ENCODE measurements at regions not wholly inside any gene's neighbourhood (a gene's known extent, or its start where the extent isn't known, plus 50 kb on each side); places are given as distances from the start of the nearest gene placed in this dataset.

- Histone ChIP-seq H3K27me3 (ENCODE audit: control insufficient read depth, insufficient read depth, low read length) (no peaks in the 10 kb centered on the region), H3K4me3 (ENCODE audit: low read depth, low read length) (no peak overlapping the region), H3K9me3 (ENCODE audit: control insufficient read depth, insufficient read depth, low read length) (no peaks in the 10 kb centered on the region), H3K36me3 (ENCODE audit: control insufficient read depth, insufficient read depth, low read length) (no peaks in the 10 kb centered on the region), H3K4me1 (ENCODE audit: control insufficient read depth, insufficient read depth, low read length) (no peaks in the 10 kb centered on the region), H3K27ac (ENCODE audit: low read depth, low read length) (no peak overlapping the region)
- no peak for DNase-seq (ENCODE audit: low read depth in 4 of 6, low spot score in 6 of 6)
- WGBS (ENCODE audit: insufficient coverage) = 100% methylated on average over 1 of the region's 3 CpGs
Measured at GRCh38 chr2:101540518-101540917, 65.6 kb upstream of the RFX8 start.

- no peak for DNase-seq (ENCODE audit: low read depth in 4 of 6, low spot score in 6 of 6)
- no peaks in the 10 kb centered on the region for H3K27me3 ChIP-seq (ENCODE audit: control insufficient read depth, insufficient read depth, low read length)
- WGBS (ENCODE audit: insufficient coverage) = no CpG with 5 or more reads among the region's 3 CpGs
- no peaks in the 10 kb centered on the region for H3K36me3 ChIP-seq (ENCODE audit: control insufficient read depth, insufficient read depth, low read length)
- no peaks in the 10 kb centered on the region for H3K9me3 ChIP-seq (ENCODE audit: control insufficient read depth, insufficient read depth, low read length)
- peaks cover 6% of the 10 kb centered on the region for H3K4me1 ChIP-seq (ENCODE audit: control insufficient read depth, insufficient read depth, low read length)
- H3K4me3 ChIP-seq (ENCODE audit: low read depth, low read length) = no peak overlapping the region
- H3K27ac ChIP-seq (ENCODE audit: low read depth, low read length) = no peak overlapping the region
Measured at GRCh38 chr2:101538076-101538475, 63.2 kb upstream of the RFX8 start.

- WGBS (ENCODE audit: insufficient coverage) = 39% methylated on average over 8 of the region's 9 CpGs
- DNase-seq (ENCODE audit: low read depth in 4 of 6, low spot score in 6 of 6) = no peak
- Histone ChIP-seq H3K27me3 (ENCODE audit: control insufficient read depth, insufficient read depth, low read length) (no peaks in the 10 kb centered on the region), H3K27ac (ENCODE audit: low read depth, low read length) (peak overlapping the region; percentile 55), H3K4me1 (ENCODE audit: control insufficient read depth, insufficient read depth, low read length) (peaks cover 8% of the 10 kb centered on the region), H3K9me3 (ENCODE audit: control insufficient read depth, insufficient read depth, low read length) (no peaks in the 10 kb centered on the region), H3K4me3 (ENCODE audit: low read depth, low read length) (no peak overlapping the region), H3K36me3 (ENCODE audit: control insufficient read depth, insufficient read depth, low read length) (no peaks in the 10 kb centered on the region)
Measured at GRCh38 chr2:101534149-101534611, 59.3 kb upstream of the RFX8 start.

- Histone ChIP-seq H3K36me3 (ENCODE audit: control insufficient read depth, insufficient read depth, low read length) (no peaks in the 10 kb centered on the region), H3K27ac (ENCODE audit: low read depth, low read length) (peak overlapping the region; percentile 55), H3K4me1 (ENCODE audit: control insufficient read depth, insufficient read depth, low read length) (peaks cover 8% of the 10 kb centered on the region), H3K9me3 (ENCODE audit: control insufficient read depth, insufficient read depth, low read length) (no peaks in the 10 kb centered on the region), H3K27me3 (ENCODE audit: control insufficient read depth, insufficient read depth, low read length) (no peaks in the 10 kb centered on the region), H3K4me3 (ENCODE audit: low read depth, low read length) (no peak overlapping the region)
- peak in 5 of 6 donors; percentile 52 to 91 (median 57) for DNase-seq (ENCODE audit: low read depth in 4 of 6, low spot score in 6 of 6)
- 18% methylated on average over 9 of the region's 10 CpGs for WGBS (ENCODE audit: insufficient coverage)
Measured at GRCh38 chr2:101533561-101534148, 58.7 kb upstream of the RFX8 start.

- Histone ChIP-seq H3K9me3 (ENCODE audit: control insufficient read depth, insufficient read depth, low read length) (no peaks in the 10 kb centered on the region), H3K4me3 (ENCODE audit: low read depth, low read length) (no peak overlapping the region), H3K27me3 (ENCODE audit: control insufficient read depth, insufficient read depth, low read length) (no peaks in the 10 kb centered on the region), H3K36me3 (ENCODE audit: control insufficient read depth, insufficient read depth, low read length) (no peaks in the 10 kb centered on the region), H3K27ac (ENCODE audit: low read depth, low read length) (no peak overlapping the region), H3K4me1 (ENCODE audit: control insufficient read depth, insufficient read depth, low read length) (peaks cover 6% of the 10 kb centered on the region)
- DNase-seq (ENCODE audit: low read depth in 4 of 6, low spot score in 6 of 6) = no peak
- WGBS (ENCODE audit: insufficient coverage) = 90% methylated on average over 2 of the region's 4 CpGs
Measured at GRCh38 chr2:101528501-101528900, 53.6 kb upstream of the RFX8 start.

- H3K27me3 ChIP-seq (ENCODE audit: control insufficient read depth, insufficient read depth, low read length) = no peaks in the 10 kb centered on the region
- H3K9me3 ChIP-seq (ENCODE audit: control insufficient read depth, insufficient read depth, low read length) = no peaks in the 10 kb centered on the region
- 91% methylated on average over 1 of the region's 6 CpGs for WGBS (ENCODE audit: insufficient coverage)
- peak in 1 of 6 donors; percentile 43 for DNase-seq (ENCODE audit: low read depth in 4 of 6, low spot score in 6 of 6)
- H3K4me1 ChIP-seq (ENCODE audit: control insufficient read depth, insufficient read depth, low read length) = no peaks in the 10 kb centered on the region
- no peaks in the 10 kb centered on the region for H3K36me3 ChIP-seq (ENCODE audit: control insufficient read depth, insufficient read depth, low read length)
- no peak overlapping the region for H3K4me3 ChIP-seq (ENCODE audit: low read depth, low read length)
- no peak overlapping the region for H3K27ac ChIP-seq (ENCODE audit: low read depth, low read length)
Measured at GRCh38 chr2:101524806-101525430, 50.0 kb upstream of the RFX8 start.
